ENCODE measurements at regions not wholly inside any gene's neighbourhood (a gene's known extent, or its start where the extent isn't known, plus 50 kb on each side); places are given as distances from the start of the nearest gene placed in this dataset.

GRCh38 chr12:28775556-28775955 lies 373.5 kb upstream of the FAR2 start:
- TF ChIP-seq CTCF (optimal IDR thresholded peaks at IDR 0.05 in 1 of 3, IDR thresholded peaks at IDR 0.05 in 1 of 3, conservative IDR thresholded peaks at IDR 0.05 in 1 of 3; ENCODE audit: extremely low read depth in 1 of 3, insufficient read depth in 2 of 3, low read length in 3 of 3) (no peak), EZH2 (IDR thresholded peaks at IDR 0.05; ENCODE audit: low read length) (no peak)

Measured in keratinocyte (primary cell).